Left colon (tissue), 2 donors: ENCODE measurements at regions not wholly inside any gene's neighbourhood (a gene's known extent, or its start where the extent isn't known, plus 50 kb on each side); places are given as distances from the start of the nearest gene placed in this dataset.

ENCODE experiments used
- ATAC-seq: fragments of 200-7000 bp; cut with Tn5 transposase; one replicate; pipeline ENCODE4 v1.9.1; 2020; ENCODE audit warnings: mild to moderate bottlenecking, moderate library complexity
- DNase-seq, 2 donors: peaks; one replicate each; pipeline ENCODE4 v3.0.0-alpha.2; 2020
- intact Hi-C, 2 donors: fragments of 100-400 bp; cut with DNase I in 1 of 2; cut with micrococcal nuclease in 1 of 2; formaldehyde crosslinking; loops; one replicate each; pipeline versions ENCODE4 v1.11.2 to v1.14.0; 2022; cut with DNase I, micrococcal nuclease
- donor health status: DM: no; HTN: no; CAD: no.
- donor health status: DM: yes; HTN: yes; CAD: no.

- DNase-seq (no peak), ATAC-seq (no peak)
- intact Hi-C loops, result no loop called here
Observed at GRCh38 chrX:27924718-27925117, 56.5 kb downstream of the DCAF8L1 start.

GRCh38 chrX:27924261-27924660, 57.0 kb downstream of the DCAF8L1 start:
- intact Hi-C loops, result no loop called here
- DNase-seq (no peak), ATAC-seq (no peak)

GRCh38 chrX:27918799-27919198, 62.5 kb downstream of the DCAF8L1 start:
- intact Hi-C loops, result no loop called here
- peak; percentile 79 for ATAC-seq
- peak in 1 of 2 donors; percentile 56 for DNase-seq

GRCh38 chrX:27917713-27918500, 63.3 kb downstream of the DCAF8L1 start:
- intact Hi-C loops, result no loop called here
- ATAC-seq (no peak), DNase-seq (no peak)

- ATAC-seq, result no peak
- intact Hi-C loops, result no loop called here
- DNase-seq, result no peak
Observed at GRCh38 chrX:27915617-27916016, 65.6 kb downstream of the DCAF8L1 start.

- DNase-seq, result no peak
- ATAC-seq, result no peak
- intact Hi-C loops, result no loop called here
Observed at GRCh38 chrX:27910412-27910811, 70.8 kb downstream of the DCAF8L1 start.

GRCh38 chrX:27903960-27904359, 77.3 kb downstream of the DCAF8L1 start:
- intact Hi-C loops, result no loop called here
- DNase-seq (no peak), ATAC-seq (no peak)

- DNase-seq (no peak), ATAC-seq (no peak)
- intact Hi-C loops, result no loop called here
Observed at GRCh38 chrX:27893871-27894270, 86.1 kb downstream of the MAGEB10 start.

- no peak for ATAC-seq
- intact Hi-C loops, result no loop called here
- DNase-seq, result no peak
Observed at GRCh38 chrX:27893211-27893610, 85.4 kb downstream of the MAGEB10 start.

- DNase-seq (no peak), ATAC-seq (no peak)
- intact Hi-C loops, result no loop called here
Observed at GRCh38 chrX:27890611-27891010, 82.8 kb downstream of the MAGEB10 start.

GRCh38 chrX:27889878-27890277, 82.1 kb downstream of the MAGEB10 start:
- DNase-seq (no peak), ATAC-seq (no peak)
- intact Hi-C loops, result no loop called here

- ATAC-seq (no peak), DNase-seq (no peak)
- intact Hi-C loops, result no loop called here
Observed at GRCh38 chrX:27884654-27885053, 76.9 kb downstream of the MAGEB10 start.

- ATAC-seq (no peak), DNase-seq (no peak)
- intact Hi-C loops, result no loop called here
Observed at GRCh38 chrX:27883468-27884092, 75.8 kb downstream of the MAGEB10 start.

- ATAC-seq (no peak), DNase-seq (no peak)
- intact Hi-C loops, result no loop called here
Observed at GRCh38 chrX:27882695-27883094, 74.9 kb downstream of the MAGEB10 start.

GRCh38 chrX:27878862-27879261, 71.1 kb downstream of the MAGEB10 start:
- DNase-seq (no peak), ATAC-seq (no peak)
- intact Hi-C loops, result no loop called here
